ENCODE measurements at regions not wholly inside any gene's neighbourhood (a gene's known extent, or its start where the extent isn't known, plus 50 kb on each side); places are given as distances from the start of the nearest gene placed in this dataset.
"Not testable (repeated sequence)": the region's sequence is repeated elsewhere in the genome, so short reads cannot be mapped to it uniquely, and the experiment has no call there.

DNA sequence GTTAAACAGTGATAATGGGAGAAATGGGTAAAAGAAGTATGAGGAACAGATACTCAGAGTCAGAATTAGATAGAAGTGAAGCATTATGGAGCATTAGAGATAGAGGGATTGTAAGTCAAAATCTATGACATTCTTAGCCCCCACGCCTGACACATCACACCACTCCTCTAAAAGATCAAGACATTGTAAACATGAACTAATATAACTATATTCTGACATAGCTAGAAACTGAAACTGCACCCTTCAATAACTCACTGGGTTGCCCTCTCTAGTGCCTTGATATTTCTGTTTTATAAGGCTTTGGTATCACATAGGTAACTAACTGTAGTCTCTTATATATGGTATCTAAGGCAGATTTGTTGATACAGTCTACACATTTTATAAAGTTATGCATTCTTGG, 684.3 kb upstream of the DPPA4 start:
- intact Hi-C loops (cut with micrococcal nuclease): no loop called here
- no peak for ATAC-seq
- DNase-seq: no peak
- no peaks in the 10 kb centered on the region for H3K9me3 ChIP-seq (ENCODE audit: low read length)
- no peaks in the 10 kb centered on the region for H4K20me1 ChIP-seq (ENCODE audit: low read length)
- H3K27ac ChIP-seq (ENCODE audit: low read length): no peak overlapping the region
- H3F3A ChIP-seq (ENCODE audit: low read length, unreplicated experiment): no peaks in the 10 kb centered on the region
- no peaks in the 10 kb centered on the region for H3K9me2 ChIP-seq (replicated peaks; ENCODE audit: low read length)
- H3K36me3 ChIP-seq (ENCODE audit: low read depth, low read length): no peaks in the 10 kb centered on the region
- no peak overlapping the region for H3K4me3 ChIP-seq (ENCODE audit: low read length)
- H3K4me2 ChIP-seq (ENCODE audit: low read length): no peak overlapping the region
- no peak overlapping the region for H3K9ac ChIP-seq (ENCODE audit: low read length)
- no peak overlapping the region for H2AFZ ChIP-seq (ENCODE audit: low read length)
- no peaks in the 10 kb centered on the region for H3K79me2 ChIP-seq (ENCODE audit: low read length)
- no peaks in the 10 kb centered on the region for H3K4me1 ChIP-seq (ENCODE audit: insufficient read depth, low read length)
- BruUV-seq (replicated peaks): no TSS peak
- ChIA-PET CTCF (no interaction called here), POLR2A (ENCODE audit: unreplicated experiment) (no interaction called here)
- H3K27me3 ChIP-seq (ENCODE audit: low read length): no peaks in the 10 kb centered on the region
- no peak for TF ChIP-seq EZH2phosphoT487 (IDR thresholded peaks at IDR 0.05; ENCODE audit: borderline replicate concordance, low read length)
- TF ChIP-seq EZH2 (IDR thresholded peaks at IDR 0.05; ENCODE audit: low read length, unreplicated experiment): no peak
- TF ChIP-seq CTCF (conservative IDR thresholded peaks at IDR 0.05; ENCODE audit: low read depth, low read length): no peak

- H3K27me3 ChIP-seq (ENCODE audit: low read length); POLR2A ChIA-PET (ENCODE audit: unreplicated experiment); DNase-seq; H3K9me2 ChIP-seq (replicated peaks; ENCODE audit: low read length); H3K27ac ChIP-seq (ENCODE audit: low read length); H3K9me3 ChIP-seq (ENCODE audit: low read length); CTCF ChIA-PET; H3K36me3 ChIP-seq (ENCODE audit: low read depth, low read length); H3K79me2 ChIP-seq (ENCODE audit: low read length); H2AFZ ChIP-seq (ENCODE audit: low read length); intact Hi-C loops (cut with micrococcal nuclease); BruUV-seq (replicated peaks); H3K9ac ChIP-seq (ENCODE audit: low read length); ATAC-seq; H3F3A ChIP-seq (ENCODE audit: low read length, unreplicated experiment); H4K20me1 ChIP-seq (ENCODE audit: low read length); H3K4me2 ChIP-seq (ENCODE audit: low read length); H3K4me3 ChIP-seq (ENCODE audit: low read length); H3K4me1 ChIP-seq (ENCODE audit: insufficient read depth, low read length): not testable (repeated sequence)
Observed at GRCh38 chr3:110023022-110023421, 685.7 kb upstream of the DPPA4 start.

DNA sequence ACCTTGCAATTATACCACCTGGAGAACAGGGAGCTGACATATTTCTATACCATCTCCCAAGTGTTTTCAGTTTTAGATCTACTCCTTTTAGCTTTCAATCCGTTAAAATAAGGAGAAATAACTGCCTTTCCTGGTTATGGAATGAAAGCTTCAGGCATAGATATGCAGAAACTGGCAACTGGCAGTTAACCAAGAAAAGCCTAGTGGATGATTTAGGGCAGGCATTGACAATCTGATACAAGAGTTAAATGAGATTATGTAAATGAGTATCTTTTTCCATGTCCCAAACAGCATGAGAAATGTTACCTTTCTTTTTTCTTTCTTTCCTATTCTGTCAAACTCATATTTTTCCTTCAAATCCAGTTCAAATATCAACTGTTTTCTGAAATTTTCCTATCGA, 689.1 kb upstream of the DPPA4 start:
- Histone ChIP-seq H3K9ac (ENCODE audit: low read length) (no peak overlapping the region), H4K20me1 (ENCODE audit: low read length) (no peaks in the 10 kb centered on the region), H3K9me3 (ENCODE audit: low read length) (no peaks in the 10 kb centered on the region), H3K9me2 (replicated peaks; ENCODE audit: low read length) (no peaks in the 10 kb centered on the region), H3K4me2 (ENCODE audit: low read length) (no peak overlapping the region), H2AFZ (ENCODE audit: low read length) (no peak overlapping the region), H3K27ac (ENCODE audit: low read length) (no peak overlapping the region), H3K27me3 (ENCODE audit: low read length) (no peaks in the 10 kb centered on the region), H3K36me3 (ENCODE audit: low read depth, low read length) (no peaks in the 10 kb centered on the region), H3K4me3 (ENCODE audit: low read length) (no peak overlapping the region), H3F3A (ENCODE audit: low read length, unreplicated experiment) (no peaks in the 10 kb centered on the region), H3K79me2 (ENCODE audit: low read length) (no peaks in the 10 kb centered on the region), H3K4me1 (ENCODE audit: insufficient read depth, low read length) (0 out of 2 replicates have a peak, but pooled peaks cover 3% of the 10 kb centered on the region)
- BruUV-seq (replicated peaks): no TSS peak
- ChIA-PET CTCF (interaction anchor here (0.6 kb wide), 1 partner anchor 1665 kb away, joined by 5 read pairs; no protein-coding TSS in a partner anchor), POLR2A (ENCODE audit: unreplicated experiment) (no interaction called here)
- no peak for ATAC-seq
- DNase-seq: no peak
- intact Hi-C loops (cut with micrococcal nuclease): no loop called here
- TF ChIP-seq EZH2phosphoT487 (IDR thresholded peaks at IDR 0.05; ENCODE audit: borderline replicate concordance, low read length) (no peak), CTCF (conservative IDR thresholded peaks at IDR 0.05; ENCODE audit: low read depth, low read length) (no peak), EZH2 (IDR thresholded peaks at IDR 0.05; ENCODE audit: low read length, unreplicated experiment) (no peak)

Measured in PC-3 (cell line).